Thoracic aorta (tissue), 2 donors: ENCODE measurements at regions not wholly inside any gene's neighbourhood (a gene's known extent, or its start where the extent isn't known, plus 50 kb on each side); places are given as distances from the start of the nearest gene placed in this dataset.

Source experiments
- ATAC-seq: fragments of 150-250 bp; one replicate; pipeline ENCODE4 v1.8.0; 2017; ENCODE audit warnings: low read depth; ENCODE audit not compliant: insufficient number of reproducible peaks, low FRiP score
- DNase-seq: peaks from one replicate; pipeline ENCODE4 v3.0.0-alpha.2; 2020; ENCODE audit warnings: low spot score
- H3K27ac ChIP-seq, 2 donors: fragments of 200-600 bp; sonication (generic); 1 replicate in 1 of 2; 2 replicates in 1 of 2; pipeline ENCODE4 v1.5.1; 2016; ENCODE audit warnings: mild to moderate bottlenecking in 2 of 2, moderate library complexity in 2 of 2
- H3K27me3 ChIP-seq: fragments of 200-600 bp; sonication (generic); replicated peaks from 2 replicates; pipeline ENCODE4 v1.6.0; 2016; ENCODE audit warnings: mild to moderate bottlenecking; ENCODE audit not compliant: insufficient read depth
- H3K36me3 ChIP-seq: fragments of 200-600 bp; sonication (generic); one replicate; pipeline ENCODE4 v1.5.1; 2016
- H3K4me1 ChIP-seq, 2 donors: fragments of 200-600 bp; sonication (generic); 1 replicate in 1 of 2; 2 replicates in 1 of 2; pipeline versions ENCODE4 v1.5.1 to v1.6.0; 2016; ENCODE audit warnings: low read depth in 2 of 2, mild to moderate bottlenecking in 1 of 2; ENCODE audit not compliant: control insufficient read depth in 1 of 2
- H3K4me3 ChIP-seq: fragments of 200-600 bp; sonication (generic); 2 replicates; pipeline ENCODE4 v1.5.1; 2016; ENCODE audit warnings: mild to moderate bottlenecking
- H3K9me3 ChIP-seq: fragments of 200-600 bp; sonication (generic); 2 replicates; pipeline ENCODE4 v1.5.1; 2016
- CTCF ChIP-seq: fragments of 200-600 bp; sonication (generic); IDR thresholded peaks from one replicate; pipeline ENCODE4 v1.5.1; 2019; ENCODE audit warnings: antibody characterized with exemption

- Histone ChIP-seq H3K36me3 (no peaks in the 10 kb centered on the region), H3K4me3 (no peak overlapping the region), H3K27ac (no peak overlapping the region), H3K4me1 (no peaks in the 10 kb centered on the region), H3K27me3 (no peaks in the 10 kb centered on the region), H3K9me3 (no peaks in the 10 kb centered on the region)
- no peak for ATAC-seq
- no peak for DNase-seq
- TF ChIP-seq CTCF: no peak
Measured at GRCh38 chr6:120556491-120556890, 777.8 kb downstream of the TBC1D32 start.

- H3K36me3 ChIP-seq: no peaks in the 10 kb centered on the region
- no peak for TF ChIP-seq CTCF
- DNase-seq (no peak), ATAC-seq (no peak)
- H3K9me3 ChIP-seq: no peaks in the 10 kb centered on the region
- H3K4me1 ChIP-seq: no peaks in the 10 kb centered on the region
- no peaks in the 10 kb centered on the region for H3K27me3 ChIP-seq
- no peak overlapping the region for H3K27ac ChIP-seq
- no peak overlapping the region for H3K4me3 ChIP-seq
Measured at GRCh38 chr6:120553353-120553752, 780.9 kb downstream of the TBC1D32 start.

GRCh38 chr6:120545353-120545752 is 788.9 kb downstream of the TBC1D32 start:
- DNase-seq (no peak), ATAC-seq (no peak)
- H3K27me3 ChIP-seq: no peaks in the 10 kb centered on the region
- no peak overlapping the region for H3K4me3 ChIP-seq
- no peaks in the 10 kb centered on the region for H3K9me3 ChIP-seq
- H3K27ac ChIP-seq: no peak overlapping the region
- TF ChIP-seq CTCF: no peak
- H3K4me1 ChIP-seq: no peaks in the 10 kb centered on the region
- H3K36me3 ChIP-seq: no peaks in the 10 kb centered on the region

GRCh38 chr6:120534954-120535353 is 799.3 kb downstream of the TBC1D32 start:
- no peak overlapping the region for H3K27ac ChIP-seq
- DNase-seq (no peak), ATAC-seq (no peak)
- no peaks in the 10 kb centered on the region for H3K4me1 ChIP-seq
- H3K9me3 ChIP-seq: no peaks in the 10 kb centered on the region
- no peaks in the 10 kb centered on the region for H3K27me3 ChIP-seq
- H3K36me3 ChIP-seq: no peaks in the 10 kb centered on the region
- no peak for TF ChIP-seq CTCF
- H3K4me3 ChIP-seq: no peak overlapping the region

GRCh38 chr6:120526576-120526975 is 807.7 kb downstream of the TBC1D32 start:
- H3K9me3 ChIP-seq: no peaks in the 10 kb centered on the region
- no peak for ATAC-seq
- no peak for DNase-seq
- no peaks in the 10 kb centered on the region for H3K36me3 ChIP-seq
- no peaks in the 10 kb centered on the region for H3K4me1 ChIP-seq
- no peak overlapping the region for H3K27ac ChIP-seq
- no peak for TF ChIP-seq CTCF
- no peaks in the 10 kb centered on the region for H3K27me3 ChIP-seq
- H3K4me3 ChIP-seq: no peak overlapping the region
